OCI-LY7 (cell line): ENCODE measurements at regions not wholly inside any gene's neighbourhood (a gene's known extent, or its start where the extent isn't known, plus 50 kb on each side); places are given as distances from the start of the nearest gene placed in this dataset.

Experiments
- BruUV-seq: library from RNA; stranded (reverse); fragments of 400-500 nt; replicated peaks from 2 replicates; lab custom pipeline; 2021; lab: Mats Ljungman, UMichigan
- CTCF ChIA-PET: fragments of 300-600 bp; sonication (Branson Sonifier 250); formaldehyde crosslinking; loops from one replicate; lab custom pipeline; 2022; ENCODE audit warnings: antibody characterized with exemption; ENCODE audit not compliant: unreplicated experiment; lab: Charles Lee
- POLR2A ChIA-PET: fragments of 300-600 bp; sonication (Branson Sonifier 250); formaldehyde crosslinking; loops from one replicate; lab custom pipeline; 2022; ENCODE audit warnings: antibody characterized with exemption; lab: Charles Lee
- DNase-seq: peaks from one replicate; pipeline ENCODE4 v3.0.0-alpha.2; 2015; ENCODE audit warnings: low spot score
- H2AFZ ChIP-seq: fragments of 200-600 bp; sonication (generic), shearing (Covaris generic); 2 replicates; pipeline ENCODE4 v1.6.1; 2014; ENCODE audit warnings: mild to moderate bottlenecking, antibody characterized with exemption, low read length, moderate library complexity
- H3K27ac ChIP-seq: fragments of 200-600 bp; sonication (generic); 2 replicates; pipeline ENCODE4 v1.5.1; 2014; ENCODE audit warnings: mixed run types, low read depth, mild to moderate bottlenecking, moderate library complexity, low read length, inconsistent platforms; ENCODE audit not compliant: poor library complexity, severe bottlenecking
- H3K36me3 ChIP-seq: fragments of 200-600 bp; sonication (generic); 2 replicates; pipeline ENCODE4 v1.6.1; 2014; ENCODE audit warnings: mild to moderate bottlenecking, antibody characterized with exemption, low read length, moderate library complexity, mixed read lengths; ENCODE audit not compliant: insufficient read depth
- H3K4me1 ChIP-seq: fragments of 200-600 bp; sonication (generic); 2 replicates; pipeline ENCODE4 v1.5.1; 2014; ENCODE audit warnings: mild to moderate bottlenecking, low read length; ENCODE audit not compliant: insufficient read depth, poor library complexity, severe bottlenecking
- H3K4me2 ChIP-seq: fragments of 200-600 bp; sonication (generic); 2 replicates; pipeline ENCODE4 v1.6.1; 2014; ENCODE audit warnings: mild to moderate bottlenecking, low read length
- H3K4me3 ChIP-seq: fragments of 200-600 bp; sonication (generic); 2 replicates; pipeline ENCODE4 v1.5.1; 2014; ENCODE audit warnings: mild to moderate bottlenecking, low read depth, low read length; ENCODE audit not compliant: poor library complexity, severe bottlenecking
- H3K79me2 ChIP-seq: fragments of 200-600 bp; sonication (generic); 2 replicates; pipeline ENCODE4 v1.6.1; 2016; ENCODE audit warnings: low read depth, mild to moderate bottlenecking, low read length, moderate library complexity, mixed read lengths; ENCODE audit not compliant: insufficient read depth
- H3K9me2 ChIP-seq: fragments of 200-600 bp; sonication (generic); 2 replicates; pipeline ENCODE4 v1.6.1; 2016; ENCODE audit warnings: mild to moderate bottlenecking, low read length, mixed read lengths; ENCODE audit not compliant: insufficient read depth
- H3K9me3 ChIP-seq: fragments of 200-600 bp; sonication (generic); 2 replicates; pipeline ENCODE4 v1.6.1; 2014; ENCODE audit warnings: mild to moderate bottlenecking, mixed run types, low read length, mixed read lengths
- H4K20me1 ChIP-seq: fragments of 200-600 bp; sonication (generic); 2 replicates; pipeline ENCODE4 v1.6.1; 2014; ENCODE audit warnings: mild to moderate bottlenecking, antibody characterized with exemption, low read length, moderate library complexity, mixed read lengths; ENCODE audit not compliant: insufficient read depth
- CTCF ChIP-seq: fragments of 200-600 bp; sonication (generic); conservative IDR thresholded peaks from 2 replicates; pipeline ENCODE4 v1.5.1; 2014; ENCODE audit warnings: mild to moderate bottlenecking, antibody characterized with exemption, low read length, moderate library complexity, mixed read lengths
- EZH2phosphoT487 ChIP-seq: fragments of 200-600 bp; sonication (generic); IDR thresholded peaks from 2 replicates; pipeline ENCODE4 v1.6.1; 2018; ENCODE audit warnings: low read depth, borderline replicate concordance, mild to moderate bottlenecking, mixed run types, antibody characterized with exemption, low read length, moderate library complexity, mixed read lengths
- intact Hi-C: fragments of 100-400 bp; cut with micrococcal nuclease; formaldehyde crosslinking; loops from one replicate; pipeline ENCODE4 v1.10.0; 2022; ENCODE audit not compliant: unreplicated experiment

- H3K36me3 ChIP-seq: no peaks in the 10 kb centered on the region
- no peaks in the 10 kb centered on the region for H3K9me3 ChIP-seq
- no peaks in the 10 kb centered on the region for H3K4me1 ChIP-seq
- H4K20me1 ChIP-seq: no peaks in the 10 kb centered on the region
- no peaks in the 10 kb centered on the region for H3K79me2 ChIP-seq
- H3K9me2 ChIP-seq: no peaks in the 10 kb centered on the region
- no peak overlapping the region for H2AFZ ChIP-seq
- H3K4me2 ChIP-seq: no peak overlapping the region
- no peak for DNase-seq
- ChIA-PET POLR2A (interaction anchor here (0.6 to 2.0 kb wide), 3 partner anchors 9 to 366 kb away, joined by 3 to 7 read pairs (median 4); no protein-coding TSS in a partner anchor), CTCF (no interaction called here)
- BruUV-seq: no TSS peak
- intact Hi-C loops: no loop called here
- TF ChIP-seq CTCF: no peak
- no peak for TF ChIP-seq EZH2phosphoT487
- H3K4me3 ChIP-seq: no peak overlapping the region
- no peak overlapping the region for H3K27ac ChIP-seq
These were observed 68.5 kb upstream of the WDR75 start for GRCh38 chr2:189372688-189373257.

- H3K36me3 ChIP-seq: no peaks in the 10 kb centered on the region
- no peaks in the 10 kb centered on the region for H3K79me2 ChIP-seq
- no TSS peak for BruUV-seq
- H2AFZ ChIP-seq: no peak overlapping the region
- intact Hi-C loops: no loop called here
- H4K20me1 ChIP-seq: no peaks in the 10 kb centered on the region
- no peak overlapping the region for H3K4me3 ChIP-seq
- no peaks in the 10 kb centered on the region for H3K9me2 ChIP-seq
- no peak overlapping the region for H3K4me2 ChIP-seq
- TF ChIP-seq CTCF (no peak), EZH2phosphoT487 (no peak)
- no peaks in the 10 kb centered on the region for H3K9me3 ChIP-seq
- ChIA-PET POLR2A (interaction anchor here (1.6 kb wide), 1 partner anchor 56 kb away, joined by 5 read pairs; no protein-coding TSS in a partner anchor), CTCF (no interaction called here)
- no peak for DNase-seq
- H3K4me1 ChIP-seq: no peaks in the 10 kb centered on the region
- H3K27ac ChIP-seq: no peak overlapping the region
These were observed 66.8 kb upstream of the WDR75 start for GRCh38 chr2:189374481-189374880.

GRCh38 chr2:189375842-189376241 is 65.4 kb upstream of the WDR75 start:
- Histone ChIP-seq H3K9me2 (no peaks in the 10 kb centered on the region), H3K79me2 (no peaks in the 10 kb centered on the region), H4K20me1 (no peaks in the 10 kb centered on the region), H3K27ac (no peak overlapping the region), H2AFZ (no peak overlapping the region), H3K4me1 (no peaks in the 10 kb centered on the region), H3K9me3 (no peaks in the 10 kb centered on the region), H3K4me3 (no peak overlapping the region), H3K4me2 (no peak overlapping the region), H3K36me3 (no peaks in the 10 kb centered on the region)
- CTCF ChIA-PET: no interaction called here
- DNase-seq: no peak
- no TSS peak for BruUV-seq
- intact Hi-C loops: no loop called here
- TF ChIP-seq CTCF: no peak
- TF ChIP-seq EZH2phosphoT487: no peak
- POLR2A ChIA-PET: interaction anchor here (1.6 kb wide), 1 partner anchor 58 kb away, joined by 5 read pairs; no protein-coding TSS in a partner anchor
